OCI-LY1 (cell line): ENCODE measurements at regions not wholly inside any gene's neighbourhood (a gene's known extent, or its start where the extent isn't known, plus 50 kb on each side); places are given as distances from the start of the nearest gene placed in this dataset.

Experiments used
- EZH2 ChIP-seq: fragments of 200-600 bp; sonication (generic), shearing (Covaris generic); IDR thresholded peaks from 2 replicates; pipeline ENCODE4 v1.8.0; 2017; ENCODE audit warnings: borderline replicate concordance, mixed run types, mild to moderate bottlenecking, antibody characterized with exemption, low read length, moderate library complexity, mixed read lengths
- TF ChIP-seq, protein P1 (sequence below): fragments of 200-600 bp; sonication (generic), shearing (Covaris generic); IDR thresholded peaks from 2 replicates; pipeline ENCODE4 v1.5.1; 2017; ENCODE audit warnings: mild to moderate bottlenecking, antibody characterized with exemption, low read length, moderate library complexity, mixed read lengths

DNA sequence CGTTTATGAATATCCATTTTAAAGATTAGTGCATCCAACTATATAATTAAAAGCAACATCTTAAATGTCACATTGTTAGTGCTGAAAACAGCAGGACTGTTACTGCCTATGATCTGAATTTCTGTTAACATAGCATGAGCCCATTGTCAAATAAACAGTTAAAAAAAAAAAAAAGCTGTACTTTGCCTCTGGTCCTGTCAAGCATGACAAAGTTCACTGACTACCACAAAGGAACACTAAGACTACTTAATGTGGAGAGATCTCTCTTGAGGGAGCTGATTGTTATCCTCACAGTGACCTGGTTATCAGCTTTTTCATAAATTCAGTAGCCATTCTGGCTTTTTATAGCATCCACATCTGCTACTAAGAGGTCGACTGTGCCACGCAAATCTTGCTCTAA, 228.1 kb downstream of the TMEM200A start:
- TF ChIP-seq EZH2: no peak
- TF ChIP-seq, protein P1, sequence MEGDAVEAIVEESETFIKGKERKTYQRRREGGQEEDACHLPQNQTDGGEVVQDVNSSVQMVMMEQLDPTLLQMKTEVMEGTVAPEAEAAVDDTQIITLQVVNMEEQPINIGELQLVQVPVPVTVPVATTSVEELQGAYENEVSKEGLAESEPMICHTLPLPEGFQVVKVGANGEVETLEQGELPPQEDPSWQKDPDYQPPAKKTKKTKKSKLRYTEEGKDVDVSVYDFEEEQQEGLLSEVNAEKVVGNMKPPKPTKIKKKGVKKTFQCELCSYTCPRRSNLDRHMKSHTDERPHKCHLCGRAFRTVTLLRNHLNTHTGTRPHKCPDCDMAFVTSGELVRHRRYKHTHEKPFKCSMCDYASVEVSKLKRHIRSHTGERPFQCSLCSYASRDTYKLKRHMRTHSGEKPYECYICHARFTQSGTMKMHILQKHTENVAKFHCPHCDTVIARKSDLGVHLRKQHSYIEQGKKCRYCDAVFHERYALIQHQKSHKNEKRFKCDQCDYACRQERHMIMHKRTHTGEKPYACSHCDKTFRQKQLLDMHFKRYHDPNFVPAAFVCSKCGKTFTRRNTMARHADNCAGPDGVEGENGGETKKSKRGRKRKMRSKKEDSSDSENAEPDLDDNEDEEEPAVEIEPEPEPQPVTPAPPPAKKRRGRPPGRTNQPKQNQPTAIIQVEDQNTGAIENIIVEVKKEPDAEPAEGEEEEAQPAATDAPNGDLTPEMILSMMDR: no peak
